ENCODE measurements at regions not wholly inside any gene's neighbourhood (a gene's known extent, or its start where the extent isn't known, plus 50 kb on each side); places are given as distances from the start of the nearest gene placed in this dataset.

- DNase-seq (ENCODE audit: low read depth) = no peak
Observed at GRCh38 chr11:134746609-134747008, 334.6 kb upstream of the B3GAT1 start.

DNA sequence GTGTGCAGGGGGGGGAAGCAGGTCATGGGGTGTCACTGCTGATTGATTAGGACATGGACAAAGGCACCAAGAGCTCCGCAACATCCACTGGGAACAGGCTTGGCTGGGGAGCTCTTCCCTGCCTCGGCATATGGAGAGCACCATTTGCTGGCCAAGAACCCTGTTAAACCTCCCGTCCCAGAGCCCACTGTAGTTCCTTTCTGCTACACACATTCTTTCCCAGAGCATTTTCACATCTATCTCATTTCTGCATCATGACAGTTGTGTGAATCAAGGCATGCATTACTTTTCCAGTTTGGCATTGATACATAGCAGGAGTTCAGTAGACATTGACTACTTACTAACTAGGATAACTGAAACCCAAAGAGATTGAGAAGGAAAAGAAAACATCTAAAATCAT, 333.4 kb upstream of the B3GAT1 start:
- DNase-seq (ENCODE audit: low read depth) = no peak

- no peak for DNase-seq (ENCODE audit: low read depth)
Observed at GRCh38 chr11:134743820-134744195, 331.8 kb upstream of the B3GAT1 start.

GRCh38 chr11:134742956-134743819, 331.1 kb upstream of the B3GAT1 start:
- DNase-seq (ENCODE audit: low read depth) = no peak

DNA sequence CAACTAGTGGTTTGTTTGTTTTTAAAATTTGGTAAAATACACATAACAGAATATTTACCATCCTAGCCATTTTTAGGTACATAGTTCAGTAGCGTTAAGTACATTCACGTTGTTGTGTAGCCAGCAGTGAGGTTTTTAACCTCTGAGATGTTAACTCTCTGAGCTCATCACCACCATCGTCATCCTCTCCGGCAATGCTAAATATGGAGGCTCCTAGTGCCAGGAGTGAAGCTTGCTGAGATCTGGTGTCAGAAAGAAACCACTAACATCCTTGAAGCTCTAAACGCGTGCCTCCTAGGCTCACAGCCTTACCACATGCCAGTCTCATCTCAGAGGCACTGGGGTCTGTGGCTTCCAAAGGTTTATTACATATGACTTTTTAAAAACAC, 330.2 kb upstream of the B3GAT1 start:
- DNase-seq (ENCODE audit: low read depth) = no peak

DNA sequence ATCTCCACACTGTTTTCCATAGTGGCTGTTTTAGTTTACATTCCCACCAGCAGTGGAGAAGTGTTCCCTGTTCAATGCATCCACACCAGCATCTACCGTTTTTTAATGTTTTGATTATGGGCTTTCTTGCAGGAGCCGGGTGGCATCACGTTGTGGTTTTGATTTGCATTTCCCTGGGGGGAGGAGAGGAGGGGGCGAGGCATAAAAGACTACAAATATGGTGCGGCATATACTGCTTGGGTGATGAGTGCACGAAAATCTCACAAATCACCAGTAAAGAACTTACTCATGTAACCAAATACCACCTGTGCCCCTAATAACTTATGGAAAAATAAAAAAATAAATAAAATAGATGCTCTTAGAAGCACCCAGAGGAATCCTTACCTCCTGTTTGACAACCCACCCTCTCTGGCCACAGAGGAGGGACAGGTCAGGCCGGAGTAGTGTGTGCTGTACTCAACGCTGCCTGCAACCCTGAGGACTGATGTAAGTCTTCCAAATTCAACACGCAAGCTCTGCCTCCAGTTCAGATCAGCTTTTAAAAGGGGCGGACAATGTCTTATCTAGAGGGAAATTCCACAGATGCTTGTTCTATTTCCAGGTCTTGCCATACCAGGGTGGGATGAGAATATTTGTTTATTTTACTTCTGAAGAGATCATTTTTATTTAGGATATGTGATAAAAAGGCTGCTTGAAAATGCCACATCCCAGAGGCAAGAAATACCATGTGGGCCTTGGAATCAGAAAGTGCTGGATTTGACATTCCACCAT, 329.6 kb upstream of the B3GAT1 start:
- DNase-seq (ENCODE audit: low read depth) = no peak

DNA sequence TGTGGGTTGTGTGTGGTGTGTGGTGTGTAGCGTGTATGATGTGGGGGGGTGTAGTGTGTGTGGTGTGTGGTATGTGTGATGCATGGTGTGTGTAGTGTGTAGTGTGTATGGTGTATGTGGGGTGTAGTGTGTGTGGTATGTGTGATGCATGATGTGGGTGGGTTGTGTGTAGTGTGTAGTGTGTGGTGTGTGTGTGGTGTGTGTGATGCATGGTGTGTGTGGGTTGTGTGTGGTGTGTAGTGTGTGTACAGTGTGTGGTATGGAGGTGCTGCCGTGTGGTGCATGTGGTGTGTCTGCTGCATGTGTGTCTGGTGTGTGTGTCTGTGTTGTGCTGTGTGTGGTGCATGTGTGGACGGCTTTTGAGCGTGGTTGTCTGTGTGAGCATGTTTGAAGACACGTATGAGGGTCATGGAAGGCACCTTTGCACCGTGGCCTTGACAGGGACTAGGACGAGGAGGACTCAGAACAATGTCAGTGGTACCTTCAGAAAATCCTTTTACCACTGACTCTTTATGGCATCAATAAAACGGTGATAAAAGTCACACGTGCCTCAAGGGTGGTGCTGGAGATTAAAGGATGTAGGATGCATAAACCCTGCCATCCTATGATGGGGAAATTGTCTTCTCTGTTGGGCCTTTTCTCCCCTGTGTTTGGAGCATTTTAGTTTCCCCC, 328.7 kb upstream of the B3GAT1 start:
- no peak for DNase-seq (ENCODE audit: low read depth)

- no peak for DNase-seq (ENCODE audit: low read depth)
Observed at GRCh38 chr11:134739136-134739535, 327.1 kb upstream of the B3GAT1 start.

DNA sequence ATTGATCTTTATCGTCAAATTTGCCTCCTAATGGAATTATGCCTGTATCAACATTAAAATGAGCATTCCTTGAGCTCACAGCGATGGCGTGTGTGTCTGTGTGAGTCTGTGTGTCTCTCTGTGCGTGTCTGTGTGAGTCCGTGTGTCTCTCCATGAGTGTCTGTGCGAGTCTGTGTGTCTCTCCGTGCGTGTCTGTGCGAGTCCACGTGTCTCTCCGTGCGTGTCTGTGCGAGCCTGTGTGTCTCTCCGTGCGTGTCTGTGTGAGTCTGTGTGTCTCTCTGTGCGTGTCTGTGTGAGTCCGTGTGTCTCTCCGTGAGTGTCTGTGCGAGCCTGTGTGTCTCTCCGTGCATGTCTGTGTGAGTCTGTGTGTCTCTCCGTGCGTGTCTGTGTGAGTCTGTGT, 326.5 kb upstream of the B3GAT1 start:
- DNase-seq (ENCODE audit: low read depth) = no peak

GRCh38 chr11:134737563-134738510, 325.8 kb upstream of the B3GAT1 start:
- DNase-seq (ENCODE audit: low read depth) = no peak

DNA sequence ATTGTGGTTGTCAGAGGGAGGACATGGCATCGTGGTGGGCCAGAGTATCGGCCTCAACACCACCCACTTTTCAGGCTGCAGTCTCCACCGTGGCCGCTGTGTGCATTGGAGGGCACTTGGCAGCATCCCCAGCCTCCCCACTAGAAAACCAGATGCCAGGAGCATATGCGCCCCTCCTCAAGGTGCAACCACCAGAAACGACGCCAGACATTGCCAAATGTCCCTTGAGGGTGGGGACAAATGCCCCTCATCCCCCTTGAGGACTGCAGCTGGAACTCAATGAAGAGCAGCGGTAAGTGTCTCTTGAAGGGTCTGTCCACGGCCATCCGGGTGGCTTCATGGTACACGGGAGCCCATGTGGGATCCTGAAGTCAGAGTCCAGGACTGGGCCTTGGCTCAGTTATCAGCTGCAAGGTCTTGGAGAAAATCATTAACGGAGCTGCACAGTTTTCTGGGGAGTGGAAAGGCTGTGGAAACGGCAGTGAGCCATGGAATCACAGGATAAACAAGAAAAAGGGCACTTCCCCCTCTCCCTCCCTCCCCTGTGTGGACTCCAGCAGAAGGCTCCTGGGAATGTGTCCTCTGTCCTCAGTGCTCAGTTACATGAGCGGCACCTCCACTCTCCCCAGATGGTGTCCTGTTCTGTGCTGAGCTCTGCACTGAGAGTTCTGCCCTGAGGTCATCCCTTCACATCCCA, 324.4 kb upstream of the B3GAT1 start:
- no peak for DNase-seq (ENCODE audit: low read depth)

DNA sequence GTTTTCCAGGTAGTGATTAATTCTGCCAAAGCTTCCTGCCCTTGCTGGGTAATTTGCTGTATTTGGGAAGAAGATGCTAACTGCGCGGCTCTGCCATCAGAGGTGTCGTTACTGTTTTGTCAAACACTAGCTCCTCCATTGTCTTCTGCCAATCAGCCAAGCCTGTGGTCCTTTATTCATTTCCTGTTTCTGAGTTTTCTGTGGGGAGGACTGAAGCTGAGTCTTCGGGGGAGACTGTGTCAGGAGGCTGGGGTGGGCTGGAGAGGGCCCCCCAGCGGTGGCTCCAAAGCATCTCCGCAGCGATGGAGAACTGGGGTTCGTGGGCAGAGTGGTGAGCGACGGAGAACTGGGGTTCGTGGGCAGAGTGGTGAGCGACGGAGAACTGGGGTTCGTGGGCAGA, 322.9 kb upstream of the B3GAT1 start:
- no peak for DNase-seq (ENCODE audit: low read depth)

GRCh38 chr11:134734141-134734845, 322.3 kb upstream of the B3GAT1 start:
- DNase-seq (ENCODE audit: low read depth) = no peak

DNA sequence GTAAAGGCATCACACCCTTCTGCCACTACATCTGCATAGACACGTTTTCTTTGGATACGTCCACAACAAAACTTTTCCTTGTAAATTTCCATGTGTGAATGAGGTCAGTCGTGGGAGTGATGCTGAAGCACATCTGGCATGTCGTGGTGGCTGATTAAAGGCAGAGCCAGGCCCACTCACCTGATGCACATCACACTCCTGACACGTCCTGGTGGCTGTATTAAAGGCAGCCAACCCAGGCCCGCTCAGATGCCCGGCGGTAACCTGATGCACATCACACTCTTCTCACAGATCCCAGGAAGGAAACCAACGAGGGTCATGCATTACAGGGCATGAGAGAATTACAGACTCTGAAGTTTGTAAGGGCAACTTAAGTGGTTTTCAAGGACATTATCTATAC, 321.6 kb upstream of the B3GAT1 start:
- no peak for DNase-seq (ENCODE audit: low read depth)

- no peak for DNase-seq (ENCODE audit: low read depth)
Observed at GRCh38 chr11:134731213-134731961, 319.3 kb upstream of the B3GAT1 start.

- no peak for DNase-seq (ENCODE audit: low read depth)
Observed at GRCh38 chr11:134730561-134731212, 318.6 kb upstream of the B3GAT1 start.

DNA sequence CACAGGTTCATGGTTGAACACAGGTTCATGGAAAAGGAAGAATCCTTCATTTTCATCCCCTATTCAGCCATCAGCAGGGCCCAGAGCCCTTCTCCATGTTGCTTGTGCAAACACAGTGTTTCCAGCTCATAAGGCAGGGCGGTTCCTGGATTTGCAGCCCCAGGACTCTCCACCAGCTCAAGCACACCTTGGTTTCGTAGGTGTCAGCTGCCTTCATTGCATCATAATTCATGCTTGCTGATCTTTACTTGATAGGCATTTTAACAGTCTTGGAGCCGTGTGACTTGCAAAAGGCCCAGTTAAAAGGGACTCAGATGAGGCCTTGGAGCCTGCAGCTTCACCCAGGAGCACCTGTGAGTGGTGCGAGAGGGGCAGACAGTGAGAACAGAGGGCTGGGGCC, 318.1 kb upstream of the B3GAT1 start:
- DNase-seq (ENCODE audit: low read depth) = no peak

- no peak for DNase-seq (ENCODE audit: low read depth)
Observed at GRCh38 chr11:134728186-134728585, 316.1 kb upstream of the B3GAT1 start.

GRCh38 chr11:134727636-134728035, 315.6 kb upstream of the B3GAT1 start:
- no peak for DNase-seq (ENCODE audit: low read depth)
